Hematopoietic multipotent progenitor cell treated with erythropoietin and hydrocortisone succinate and interleukin-3 and kit ligand, for 15 days (in vitro differentiated cells): ENCODE measurements at regions not wholly inside any gene's neighbourhood (a gene's known extent, or its start where the extent isn't known, plus 50 kb on each side); places are given as distances from the start of the nearest gene placed in this dataset.

Experiments
- DNase-seq: peaks from one replicate; pipeline ENCODE4 v3.0.0-alpha.2; 2015; ENCODE audit warnings: low spot score

GRCh38 chr16:86982347-86982596 is 334.9 kb downstream of the C16orf95 start:
- DNase-seq = no peak

- DNase-seq = no peak
Measured at GRCh38 chr16:86982912-86983311, 334.3 kb downstream of the C16orf95 start.

GRCh38 chr16:86983621-86984020 is 333.6 kb downstream of the C16orf95 start:
- no peak for DNase-seq

GRCh38 chr16:86984343-86984742 is 332.8 kb downstream of the C16orf95 start:
- DNase-seq = no peak

GRCh38 chr16:86984991-86985647 is 332.1 kb downstream of the C16orf95 start:
- no peak for DNase-seq

- DNase-seq = no peak
Measured at GRCh38 chr16:86985648-86986015, 331.6 kb downstream of the C16orf95 start.

- DNase-seq = no peak
Measured at GRCh38 chr16:86986136-86986535, 331.1 kb downstream of the C16orf95 start.

- no peak for DNase-seq
Measured at GRCh38 chr16:86986809-86987487, 330.2 kb downstream of the C16orf95 start.

- DNase-seq = no peak
Measured at GRCh38 chr16:86987746-86988670, 329.2 kb downstream of the C16orf95 start.

GRCh38 chr16:86988920-86989696 is 328.1 kb downstream of the C16orf95 start:
- no peak for DNase-seq

GRCh38 chr16:86990451-86990850 is 326.7 kb downstream of the C16orf95 start:
- DNase-seq = no peak

- DNase-seq = no peak
Measured at GRCh38 chr16:86991679-86992078, 325.5 kb downstream of the C16orf95 start.

GRCh38 chr16:86992587-86992986 is 324.6 kb downstream of the C16orf95 start:
- DNase-seq = no peak

- no peak for DNase-seq
Measured at GRCh38 chr16:86993426-86994110, 323.6 kb downstream of the C16orf95 start.

GRCh38 chr16:86994215-86994614 is 323.0 kb downstream of the C16orf95 start:
- no peak for DNase-seq

- no peak for DNase-seq
Measured at GRCh38 chr16:86994651-86995171, 322.5 kb downstream of the C16orf95 start.

GRCh38 chr16:86995456-86995855 is 321.7 kb downstream of the C16orf95 start:
- no peak for DNase-seq

GRCh38 chr16:86996081-86996480 is 321.1 kb downstream of the C16orf95 start:
- DNase-seq = no peak

- DNase-seq = no peak
Measured at GRCh38 chr16:86997058-86997457, 320.1 kb downstream of the C16orf95 start.

- DNase-seq = no peak
Measured at GRCh38 chr16:86998196-86999001, 318.8 kb downstream of the C16orf95 start.

- no peak for DNase-seq
Measured at GRCh38 chr16:87000001-87000400, 317.2 kb downstream of the C16orf95 start.
